ENCODE measurements at regions not wholly inside any gene's neighbourhood (a gene's known extent, or its start where the extent isn't known, plus 50 kb on each side); places are given as distances from the start of the nearest gene placed in this dataset.

GRCh38 chr12:19841451-19841850 lies 402.2 kb downstream of the AEBP2 start:
- ChIA-PET POLR2A (no interaction called here), CTCF (no interaction called here)
- no peak for TF ChIP-seq CTCF (IDR thresholded peaks at IDR 0.05)
- Histone ChIP-seq H3K4me3 (ENCODE audit: low read length) (no peak overlapping the region), H3K27ac (ENCODE audit: low read depth in 1 of 2, low read length in 2 of 2) (no peak overlapping the region), H3K36me3 (ENCODE audit: insufficient read depth, low read length) (no peaks in the 10 kb centered on the region), H3K9me3 (ENCODE audit: control insufficient read depth in 1 of 2, insufficient read depth in 1 of 2, low read length in 2 of 2) (peaks cover 0 to 2% of the 10 kb centered on the region in 2 experiments), H3K27me3 (ENCODE audit: control insufficient read depth in 1 of 2, insufficient read depth in 2 of 2, low read length in 2 of 2) (no peaks in the 10 kb centered on the region), H3K4me1 (ENCODE audit: insufficient read depth, low read length) (no peaks in the 10 kb centered on the region)
- intact Hi-C loops (cut with DNase I, micrococcal nuclease): no loop called here
- Mint-ChIP-seq H3K36me3 (ENCODE audit: low read depth) (no peaks in the 10 kb centered on the region), H3K9me3 (peaks cover 3% of the 10 kb centered on the region), H3K4me1 (ENCODE audit: low read depth) (no peaks in the 10 kb centered on the region), H3K27ac (no peak overlapping the region), H3K27me3 (no peaks in the 10 kb centered on the region), H3K4me3 (no peak overlapping the region)
- DNase-seq (no peak), ATAC-seq (ENCODE audit: poor library complexity) (no peak)

- ChIA-PET CTCF (no interaction called here), POLR2A (no interaction called here)
- no peak for TF ChIP-seq CTCF (IDR thresholded peaks at IDR 0.05)
- Mint-ChIP-seq H3K4me1 (ENCODE audit: low read depth) (no peaks in the 10 kb centered on the region), H3K36me3 (ENCODE audit: low read depth) (no peaks in the 10 kb centered on the region), H3K9me3 (peaks cover 3% of the 10 kb centered on the region), H3K27ac (no peak overlapping the region), H3K27me3 (no peaks in the 10 kb centered on the region), H3K4me3 (no peak overlapping the region)
- no peaks in the 10 kb centered on the region for H3K27me3 ChIP-seq (ENCODE audit: control insufficient read depth in 1 of 2, insufficient read depth in 2 of 2, low read length in 2 of 2)
- ATAC-seq (ENCODE audit: poor library complexity): no peak
- DNase-seq: no peak
- no peak overlapping the region for H3K27ac ChIP-seq (ENCODE audit: low read depth in 1 of 2, low read length in 2 of 2)
- H3K9me3 ChIP-seq (ENCODE audit: control insufficient read depth in 1 of 2, insufficient read depth in 1 of 2, low read length in 2 of 2): no peaks in the 10 kb centered on the region
- no peaks in the 10 kb centered on the region for H3K36me3 ChIP-seq (ENCODE audit: insufficient read depth, low read length)
- H3K4me3 ChIP-seq (ENCODE audit: low read length): no peak overlapping the region
- no peaks in the 10 kb centered on the region for H3K4me1 ChIP-seq (ENCODE audit: insufficient read depth, low read length)
- intact Hi-C loops (cut with DNase I, micrococcal nuclease): no loop called here
Observed at GRCh38 chr12:19842116-19842515, 402.8 kb downstream of the AEBP2 start.

DNA sequence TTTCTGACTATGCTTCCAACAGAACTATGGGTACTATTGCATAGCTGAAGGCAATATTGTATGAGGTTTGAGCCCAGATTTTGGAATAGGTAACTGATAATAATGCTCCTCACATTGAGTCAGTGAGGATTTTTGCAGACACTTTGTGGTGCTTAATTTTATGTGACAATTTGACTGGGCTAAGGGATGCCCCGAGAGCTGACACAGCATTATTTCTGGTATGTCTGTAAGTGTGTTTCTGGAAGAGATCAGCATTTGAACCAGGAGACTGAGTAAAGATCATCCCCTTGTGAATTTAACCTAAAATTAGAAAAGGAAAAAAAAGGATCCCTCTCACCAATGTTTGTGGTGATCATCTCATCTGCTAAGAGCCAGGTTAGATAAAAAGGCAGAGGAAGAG lies 404.9 kb downstream of the AEBP2 start:
- Histone ChIP-seq H3K4me1 (ENCODE audit: insufficient read depth, low read length) (no peaks in the 10 kb centered on the region), H3K36me3 (ENCODE audit: insufficient read depth, low read length) (no peaks in the 10 kb centered on the region), H3K4me3 (ENCODE audit: low read length) (no peak overlapping the region), H3K27me3 (ENCODE audit: control insufficient read depth in 1 of 2, insufficient read depth in 2 of 2, low read length in 2 of 2) (no peaks in the 10 kb centered on the region), H3K27ac (ENCODE audit: low read depth in 1 of 2, low read length in 2 of 2) (no peak overlapping the region), H3K9me3 (ENCODE audit: control insufficient read depth in 1 of 2, insufficient read depth in 1 of 2, low read length in 2 of 2) (no peaks in the 10 kb centered on the region)
- Mint-ChIP-seq H3K36me3 (ENCODE audit: low read depth) (no peaks in the 10 kb centered on the region), H3K27ac (no peak overlapping the region), H3K4me1 (ENCODE audit: low read depth) (no peaks in the 10 kb centered on the region), H3K27me3 (no peaks in the 10 kb centered on the region), H3K4me3 (no peak overlapping the region), H3K9me3 (no peaks in the 10 kb centered on the region)
- TF ChIP-seq CTCF (IDR thresholded peaks at IDR 0.05): no peak
- ATAC-seq (ENCODE audit: poor library complexity) (no peak), DNase-seq (no peak)
- intact Hi-C loops (cut with DNase I, micrococcal nuclease): no loop called here
- CTCF ChIA-PET: no interaction called here
- POLR2A ChIA-PET: no interaction called here

Data from CD4-positive, alpha-beta T cell (primary cell).